Natural killer cell (primary cell): ENCODE measurements at regions not wholly inside any gene's neighbourhood (a gene's known extent, or its start where the extent isn't known, plus 50 kb on each side); places are given as distances from the start of the nearest gene placed in this dataset.

Experiments
- ATAC-seq, 3 donors: fragments of 150-1000 bp in 2 of 3; fragments of 200-7000 bp in 1 of 3; cut with Tn5 transposase; 1 replicate in 1 of 3; 2 replicates in 2 of 3; pipeline ENCODE4 v1.10.0; 2021; ENCODE audit warnings: mild to moderate bottlenecking in 2 of 3, moderate library complexity in 2 of 3
- DNase-seq, 2 donors: peaks; one replicate each; pipeline versions ENCODE4 v3.0.0 to v3.0.0-alpha.2; 2013 to 2021; ENCODE audit warnings: mixed read lengths in 1 of 2
- H3K27ac ChIP-seq: one replicate; pipeline ENCODE4 v1.5.1; 2013; ENCODE audit warnings: mild to moderate bottlenecking, low read length
- H3K27me3 ChIP-seq: one replicate; pipeline ENCODE4 v1.6.1; 2013; ENCODE audit warnings: low read length; ENCODE audit not compliant: control insufficient read depth, insufficient read depth
- H3K36me3 ChIP-seq: one replicate; pipeline ENCODE4 v1.6.1; 2013; ENCODE audit warnings: low read length; ENCODE audit not compliant: control insufficient read depth, insufficient read depth
- H3K4me1 ChIP-seq: one replicate; pipeline ENCODE4 v1.6.1; 2013; ENCODE audit warnings: low read length; ENCODE audit not compliant: control insufficient read depth, insufficient read depth
- H3K4me3 ChIP-seq: one replicate; pipeline ENCODE4 v1.5.1; 2013; ENCODE audit warnings: low read length
- H3K9me3 ChIP-seq: one replicate; pipeline ENCODE4 v1.6.1; 2013; ENCODE audit warnings: low read length; ENCODE audit not compliant: control insufficient read depth, insufficient read depth
- H3K27ac Mint-ChIP-seq, 2 donors: one replicate each; pipeline ENCODE4 v1.8.0; 2022; ENCODE audit warnings: mild to moderate bottlenecking in 2 of 2, mixed read lengths in 2 of 2, moderate library complexity in 1 of 2
- H3K27me3 Mint-ChIP-seq, 2 donors: one replicate each; pipeline ENCODE4 v1.8.0; 2022; ENCODE audit warnings: low read depth in 2 of 2, mixed read lengths in 2 of 2
- H3K36me3 Mint-ChIP-seq: one replicate; pipeline ENCODE4 v1.8.0; 2022; ENCODE audit warnings: mixed read lengths
- H3K4me1 Mint-ChIP-seq, 2 donors: one replicate each; pipeline ENCODE4 v1.8.0; 2022; ENCODE audit warnings: mixed read lengths in 2 of 2
- H3K4me3 Mint-ChIP-seq: one replicate; pipeline ENCODE4 v1.8.0; 2022; ENCODE audit warnings: mild to moderate bottlenecking, moderate library complexity, mixed read lengths
- H3K9me3 Mint-ChIP-seq, 2 donors: one replicate each; pipeline ENCODE4 v1.8.0; 2022; ENCODE audit warnings: mixed read lengths in 2 of 2
- CTCF ChIP-seq: fragments of 200-600 bp; IDR thresholded peaks from one replicate; pipeline ENCODE4 v1.8.0; 2022; ENCODE audit warnings: antibody characterized with exemption
- WGBS: methylation state at CpG from one replicate; pipeline ENCODE4 v1.1.7; 2013; ENCODE audit warnings: missing lambda C conversion rate; ENCODE audit not compliant: insufficient coverage; 5-methylcytosine and 5-hydroxymethylcytosine counted together
- intact Hi-C: fragments of 100-400 bp; cut with micrococcal nuclease; formaldehyde crosslinking; loops from one replicate; pipeline ENCODE4 v1.14.2; 2022

- Histone ChIP-seq H3K4me3 (no peak overlapping the region), H3K9me3 (no peaks in the 10 kb centered on the region), H3K27me3 (no peaks in the 10 kb centered on the region), H3K36me3 (no peaks in the 10 kb centered on the region), H3K4me1 (no peaks in the 10 kb centered on the region), H3K27ac (no peak overlapping the region)
- DNase-seq, result no peak
- ATAC-seq, result no peak
- Mint-ChIP-seq H3K36me3 (no peaks in the 10 kb centered on the region), H3K4me3 (no peak overlapping the region), H3K27ac (no peak overlapping the region), H3K9me3 (peaks cover 7 to 13% of the 10 kb centered on the region in 2 donors), H3K27me3 (no peaks in the 10 kb centered on the region), H3K4me1 (no peaks in the 10 kb centered on the region)
- TF ChIP-seq CTCF, result no peak
- WGBS, result 87% methylated on average over 6 of the region's 7 CpGs
- intact Hi-C loops, result no loop called here
Observed at GRCh38 chr3:117920253-117920898, 1114.3 kb downstream of the IGSF11 start.

GRCh38 chr3:117921411-117921810 is 1113.2 kb downstream of the IGSF11 start:
- no peak for DNase-seq
- Histone ChIP-seq H3K4me1 (no peaks in the 10 kb centered on the region), H3K27ac (no peak overlapping the region), H3K9me3 (no peaks in the 10 kb centered on the region), H3K36me3 (no peaks in the 10 kb centered on the region), H3K4me3 (no peak overlapping the region), H3K27me3 (no peaks in the 10 kb centered on the region)
- TF ChIP-seq CTCF, result no peak
- WGBS, result 95% methylated on average over 3 of the region's 3 CpGs
- intact Hi-C loops, result no loop called here
- H3K36me3 Mint-ChIP-seq, result no peaks in the 10 kb centered on the region
- H3K4me3 Mint-ChIP-seq, result no peak overlapping the region
- H3K27ac Mint-ChIP-seq, result no peak overlapping the region
- H3K27me3 Mint-ChIP-seq, result no peaks in the 10 kb centered on the region
- no peaks in the 10 kb centered on the region for H3K4me1 Mint-ChIP-seq
- peaks cover 8 to 13% of the 10 kb centered on the region in 2 donors for H3K9me3 Mint-ChIP-seq
- ATAC-seq, result no peak

- Histone ChIP-seq H3K4me3 (no peak overlapping the region), H3K36me3 (no peaks in the 10 kb centered on the region), H3K27me3 (no peaks in the 10 kb centered on the region), H3K4me1 (no peaks in the 10 kb centered on the region), H3K27ac (no peak overlapping the region), H3K9me3 (no peaks in the 10 kb centered on the region)
- no peak for TF ChIP-seq CTCF
- intact Hi-C loops, result no loop called here
- Mint-ChIP-seq H3K4me3 (no peak overlapping the region), H3K36me3 (no peaks in the 10 kb centered on the region), H3K27me3 (no peaks in the 10 kb centered on the region), H3K27ac (no peak overlapping the region), H3K9me3 (peaks cover 8 to 10% of the 10 kb centered on the region in 2 donors), H3K4me1 (no peaks in the 10 kb centered on the region)
- WGBS, result 81% methylated on average over 4 of the region's 4 CpGs
- no peak for DNase-seq
- no peak for ATAC-seq
Observed at GRCh38 chr3:117922039-117922438, 1112.6 kb downstream of the IGSF11 start.

GRCh38 chr3:117926819-117927218 is 1107.8 kb downstream of the IGSF11 start:
- no peaks in the 10 kb centered on the region for H3K27me3 Mint-ChIP-seq
- Histone ChIP-seq H3K27me3 (no peaks in the 10 kb centered on the region), H3K27ac (no peak overlapping the region), H3K36me3 (no peaks in the 10 kb centered on the region), H3K4me3 (no peak overlapping the region), H3K9me3 (no peaks in the 10 kb centered on the region), H3K4me1 (no peaks in the 10 kb centered on the region)
- no peaks in the 10 kb centered on the region for H3K4me1 Mint-ChIP-seq
- H3K36me3 Mint-ChIP-seq, result no peaks in the 10 kb centered on the region
- no peak for TF ChIP-seq CTCF
- DNase-seq, result no peak
- no peak overlapping the region for H3K4me3 Mint-ChIP-seq
- no peak overlapping the region for H3K27ac Mint-ChIP-seq
- intact Hi-C loops, result no loop called here
- ATAC-seq, result no peak
- H3K9me3 Mint-ChIP-seq, result peaks cover 12 to 13% of the 10 kb centered on the region in 2 donors
